A549 (cell line): ENCODE measurements at regions not wholly inside any gene's neighbourhood (a gene's known extent, or its start where the extent isn't known, plus 50 kb on each side); places are given as distances from the start of the nearest gene placed in this dataset.

Experiments used
- ATAC-seq, 2 experiments: fragments of 200-7000 bp in 1 of 2; fragments of >200 bp in 1 of 2; cut with Nextera tagmentation in 1 of 2; cut with Tn5 transposase in 1 of 2; 3 replicates each; pipeline versions ENCODE4 v1.8.0 to v1.9.1; 2018 to 2020; ENCODE audit warnings: mild to moderate bottlenecking in 1 of 2, moderate library complexity in 1 of 2
- CTCF ChIA-PET: fragments of 300-600 bp; sonication (Branson Sonifier 250); formaldehyde crosslinking; extraction: SDS; loops from one replicate; lab custom pipeline; 2021; ENCODE audit warnings: antibody characterized with exemption, inconsistent platforms; lab: Yijun Ruan, JAX
- POLR2A ChIA-PET: fragments of 350-600 bp; formaldehyde crosslinking; extraction: SDS; loops from one replicate; lab custom pipeline; 2021; ENCODE audit warnings: antibody characterized with exemption, inconsistent platforms; lab: Yijun Ruan, JAX
- DNase-seq, 2 experiments: peaks; one replicate each; pipeline versions ENCODE4 v3.0.0 to v3.0.0-alpha.2; 2011 to 2016; ENCODE audit warnings: low read depth in 1 of 2, low spot score in 1 of 2
- FAIRE-seq: peaks from 2 replicates; lab custom pipeline; 2011; peaks lifted over from hg19 to GRCh38; lab: Jason Lieb, UNC
- H3K27ac ChIP-seq, 2 experiments: fragments of >200 bp; sonication (Bioruptor Twin); formaldehyde crosslinking; 3 replicates each; pipeline ENCODE4 v1.5.1; 2016 to 2017
- H3K4me1 ChIP-seq: fragments of >200 bp; sonication (Bioruptor Twin); formaldehyde crosslinking; 3 replicates; pipeline ENCODE4 v1.6.1; 2016
- H3K4me2 ChIP-seq: fragments of >200 bp; sonication (Bioruptor Twin); formaldehyde crosslinking; 3 replicates; pipeline ENCODE4 v1.6.1; 2016
- H3K4me3 ChIP-seq: fragments of >200 bp; sonication (Bioruptor Twin); formaldehyde crosslinking; 3 replicates; pipeline ENCODE4 v1.5.1; 2016
- H3K9me3 ChIP-seq: fragments of >200 bp; sonication (Bioruptor Twin); formaldehyde crosslinking; 3 replicates; pipeline ENCODE4 v1.6.1; 2016
- CBX8 ChIP-seq: fragments of 200-600 bp; sonication (generic); IDR thresholded peaks from 2 replicates; pipeline ENCODE4 v1.6.1; 2016
- EHF ChIP-seq: fragments of 250-450 bp; sonication (Bioruptor Pico); IDR thresholded peaks from 2 replicates; pipeline ENCODE4 v1.5.0; 2020; ENCODE audit warnings: mild to moderate bottlenecking
- ELK1 ChIP-seq: fragments of 150-350 bp; IDR thresholded peaks from 2 replicates; pipeline ENCODE4 v1.6.1; 2014; ENCODE audit warnings: low read depth, mild to moderate bottlenecking, low read length
- ESRRA ChIP-seq: fragments of 150-350 bp; IDR thresholded peaks from 2 replicates; pipeline ENCODE4 v1.6.1; 2014; ENCODE audit warnings: mild to moderate bottlenecking, low read length, borderline replicate concordance
- FOSB ChIP-seq: fragments of 250-450 bp; sonication (Bioruptor Pico); IDR thresholded peaks from 2 replicates; pipeline ENCODE4 v1.5.0; 2020; ENCODE audit warnings: mild to moderate bottlenecking, moderate library complexity
- HOXA7 ChIP-seq: fragments of 250-450 bp; sonication (Bioruptor Pico); IDR thresholded peaks from 2 replicates; pipeline ENCODE4 v1.5.0; 2020; ENCODE audit warnings: mild to moderate bottlenecking, moderate library complexity
- HOXB13 ChIP-seq: fragments of 250-450 bp; sonication (Bioruptor Pico); IDR thresholded peaks from 2 replicates; pipeline ENCODE4 v1.5.0; 2020; ENCODE audit warnings: low read depth, mild to moderate bottlenecking, moderate library complexity
- JUN ChIP-seq, 2 experiments: fragments of >200 bp; sonication (Bioruptor Twin); formaldehyde crosslinking; IDR thresholded peaks; 2 replicates in 1 of 2; 3 replicates in 1 of 2; pipeline ENCODE4 v1.6.1; 2016 to 2017
- JUNB ChIP-seq: fragments of >200 bp; sonication (Bioruptor Twin); formaldehyde crosslinking; IDR thresholded peaks from 2 replicates; pipeline ENCODE4 v1.6.1; 2016
- MAZ ChIP-seq: fragments of 150-350 bp; IDR thresholded peaks from 2 replicates; pipeline ENCODE4 v1.6.1; 2014; ENCODE audit warnings: antibody characterized with exemption, low read depth, low read length, borderline replicate concordance
- MYC ChIP-seq: IDR thresholded peaks from 2 replicates; pipeline ENCODE4 v1.6.1; 2012; ENCODE audit warnings: mild to moderate bottlenecking, inconsistent platforms, low read length, improper control_type of control experiment, borderline replicate concordance
- NFE2L2 ChIP-seq: fragments of 150-350 bp; conservative IDR thresholded peaks from 2 replicates; pipeline ENCODE4 v1.6.1; 2014; ENCODE audit warnings: low read length
- NR3C1 ChIP-seq: fragments of >200 bp; sonication (Bioruptor Twin); formaldehyde crosslinking; IDR thresholded peaks from 3 replicates; pipeline ENCODE4 v1.6.1; 2017
- RAD21 ChIP-seq, 2 experiments: fragments of >200 bp in 1 of 2; sonication (Bioruptor Twin) in 1 of 2; formaldehyde crosslinking in 1 of 2; IDR thresholded peaks in 1 of 2; conservative IDR thresholded peaks in 1 of 2; 2 replicates in 1 of 2; 3 replicates in 1 of 2; pipeline ENCODE4 v1.6.1; 2012 to 2018; ENCODE audit warnings: inconsistent platforms in 1 of 2
- RARB ChIP-seq: fragments of 250-450 bp; sonication (Bioruptor Pico); IDR thresholded peaks from 2 replicates; pipeline ENCODE4 v1.8.0; 2021; ENCODE audit warnings: mild to moderate bottlenecking, moderate library complexity
- RFX5 ChIP-seq: fragments of 450-650 bp; IDR thresholded peaks from 2 replicates; pipeline ENCODE4 v1.7.1; 2014; ENCODE audit warnings: antibody characterized with exemption, mild to moderate bottlenecking, moderate library complexity
- TFCP2L1 ChIP-seq: fragments of 250-450 bp; sonication (Bioruptor Pico); IDR thresholded peaks from 2 replicates; pipeline ENCODE4 v1.5.0; 2021; ENCODE audit warnings: mild to moderate bottlenecking
- ZC3H11A ChIP-seq: fragments of 450-650 bp; IDR thresholded peaks from 2 replicates; pipeline ENCODE4 v1.6.1; 2014; ENCODE audit warnings: antibody characterized with exemption, mild to moderate bottlenecking
- ZNF302 ChIP-seq: fragments of 250-450 bp; sonication (Bioruptor Pico); IDR thresholded peaks from 2 replicates; pipeline ENCODE4 v1.9.0; 2021; ENCODE audit warnings: inconsistent platforms, mild to moderate bottlenecking, moderate library complexity
- ZSCAN20 ChIP-seq: fragments of 250-450 bp; sonication (Bioruptor Pico); IDR thresholded peaks from 2 replicates; pipeline ENCODE4 v1.8.0; 2022; ENCODE audit warnings: mild to moderate bottlenecking, moderate library complexity
- WGBS: methylation state at CpG from one replicate; pipeline ENCODE4 v1.1.6; 2017; ENCODE audit errors: missing lambda C conversion rate; 5-methylcytosine and 5-hydroxymethylcytosine counted together
- TF ChIP-seq, protein P1 (sequence below): fragments of 250-450 bp; sonication (Bioruptor Pico); IDR thresholded peaks from 2 replicates; pipeline ENCODE4 v1.5.0; 2020; ENCODE audit warnings: low read depth, mild to moderate bottlenecking, moderate library complexity

DNA sequence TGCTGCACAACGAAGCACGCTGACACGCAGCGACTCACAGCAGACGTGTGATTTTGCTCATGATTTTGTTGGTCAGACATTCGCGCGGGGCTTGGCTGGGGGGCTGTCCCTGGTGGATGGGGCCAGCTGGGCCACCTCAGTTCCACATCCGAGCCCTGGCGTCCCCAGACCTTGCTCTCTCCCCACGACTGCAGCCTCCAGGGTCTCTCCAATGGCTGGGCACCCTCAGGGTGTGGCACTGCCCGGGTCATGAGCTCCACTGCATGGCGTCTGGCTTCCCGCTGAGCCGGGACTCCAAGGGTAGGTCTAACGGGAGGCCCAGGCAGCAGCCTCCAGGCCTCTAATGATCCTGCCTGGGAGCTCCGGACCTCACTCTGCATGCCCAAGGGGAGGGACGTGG is 173.0 kb upstream of the AJAP1 start:
- H3K9me3 ChIP-seq: peaks cover 11% of the 10 kb centered on the region; the same call in 2 of the 3 replicates
- POLR2A ChIA-PET: no interaction called here
- H3K4me1 ChIP-seq: no peaks in the 10 kb centered on the region
- H3K4me2 ChIP-seq: no peak overlapping the region
- 62% methylated on average over 9 of the region's 18 CpGs for WGBS
- TF ChIP-seq HOXB13 (CRISPR knock-in tag): no peak
- TF ChIP-seq ESRRA: no peak
- TF ChIP-seq CBX8: no peak
- TF ChIP-seq RAD21 (conservative IDR thresholded peaks at IDR 0.05 in 1 of 2, IDR thresholded peaks at IDR 0.05 in 1 of 2): no peak
- no peak for TF ChIP-seq JUNB
- no peak for TF ChIP-seq RFX5
- TF ChIP-seq RARB (CRISPR knock-in tag): no peak
- TF ChIP-seq JUN (IDR thresholded peaks at IDR 0.05): no peak
- no peak for TF ChIP-seq ZC3H11A
- ATAC-seq (no peak), FAIRE-seq (no peak), DNase-seq (no peak)
- H3K27ac ChIP-seq: no peak overlapping the region
- CTCF ChIA-PET: no interaction called here
- H3K4me3 ChIP-seq: no peak overlapping the region

- DNase-seq: no peak
- WGBS: 51% methylated on average over 4 of the region's 21 CpGs
- Histone ChIP-seq H3K9me3 (peaks cover 2% of the 10 kb centered on the region; the same call in 1 of the 3 replicates), H3K4me3 (no peak overlapping the region), H3K4me2 (no peak overlapping the region), H3K4me1 (no peaks in the 10 kb centered on the region), H3K27ac (no peak overlapping the region)
- CTCF ChIA-PET: no interaction called here
- ATAC-seq: no peak
- TF ChIP-seq, protein P1, sequence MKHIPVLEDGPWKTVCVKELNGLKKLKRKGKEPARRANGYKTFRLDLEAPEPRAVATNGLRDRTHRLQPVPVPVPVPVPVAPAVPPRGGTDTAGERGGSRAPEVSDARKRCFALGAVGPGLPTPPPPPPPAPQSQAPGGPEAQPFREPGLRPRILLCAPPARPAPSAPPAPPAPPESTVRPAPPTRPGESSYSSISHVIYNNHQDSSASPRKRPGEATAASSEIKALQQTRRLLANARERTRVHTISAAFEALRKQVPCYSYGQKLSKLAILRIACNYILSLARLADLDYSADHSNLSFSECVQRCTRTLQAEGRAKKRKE (CRISPR knock-in tag): no peak
- TF ChIP-seq ZNF302 (CRISPR knock-in tag): no peak
- TF ChIP-seq RARB (CRISPR knock-in tag): no peak
- TF ChIP-seq MAZ: no peak
- TF ChIP-seq HOXA7 (CRISPR knock-in tag): no peak
- TF ChIP-seq RFX5: no peak
- TF ChIP-seq FOSB (CRISPR knock-in tag): no peak
- no peak for TF ChIP-seq ZSCAN20
- TF ChIP-seq NR3C1: no peak
- POLR2A ChIA-PET: no interaction called here
- no peak for FAIRE-seq
These were observed 171.9 kb upstream of the AJAP1 start for GRCh38 chr1:4482526-4482925.

DNA sequence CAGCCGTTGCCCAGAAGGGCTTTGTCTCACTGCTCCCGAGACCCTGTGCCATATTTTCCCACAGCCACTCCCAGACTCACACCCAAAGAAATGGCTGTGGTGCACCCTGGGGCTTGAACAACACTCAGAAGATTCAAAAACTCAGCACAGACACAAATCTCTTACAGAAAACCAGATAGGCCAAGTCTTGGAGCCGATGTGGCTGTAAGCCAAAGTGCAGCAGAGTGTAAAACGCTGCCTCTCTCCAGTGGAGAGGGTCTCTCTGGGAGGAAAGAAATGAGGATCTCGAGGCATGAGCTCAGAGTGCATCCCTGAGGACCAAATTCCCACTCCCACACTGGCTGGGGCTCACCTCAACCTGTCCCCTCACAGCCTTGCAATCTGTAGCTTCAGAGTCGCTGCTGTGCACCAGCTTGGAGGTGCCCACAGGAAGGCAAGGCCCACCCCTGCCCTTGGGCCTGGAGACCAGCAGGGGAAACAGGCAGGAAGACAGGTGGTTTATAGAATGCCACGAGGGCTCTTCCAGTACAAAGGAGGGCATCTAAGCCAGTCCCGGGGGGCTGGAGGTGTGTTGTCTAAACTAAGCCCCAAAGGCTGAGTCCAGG is 171.3 kb upstream of the AJAP1 start:
- Histone ChIP-seq H3K4me1 (no peaks in the 10 kb centered on the region), H3K4me3 (no peak overlapping the region), H3K27ac (no peak overlapping the region), H3K9me3 (no peaks in the 10 kb centered on the region), H3K4me2 (no peak overlapping the region)
- no peak for DNase-seq
- no peak for TF ChIP-seq MAZ
- no peak for TF ChIP-seq RARB (CRISPR knock-in tag)
- no peak for TF ChIP-seq NR3C1
- no peak for TF ChIP-seq EHF (CRISPR knock-in tag)
- TF ChIP-seq ELK1: no peak
- no peak for TF ChIP-seq TFCP2L1 (CRISPR knock-in tag)
- TF ChIP-seq MYC: no peak
- TF ChIP-seq ZC3H11A: no peak
- no peak for TF ChIP-seq NFE2L2
- no peak for TF ChIP-seq JUN (IDR thresholded peaks at IDR 0.05)
- ChIA-PET CTCF (no interaction called here), POLR2A (no interaction called here)
- WGBS: 12% methylated on average over 6 of the region's 8 CpGs
- ATAC-seq: no peak
- FAIRE-seq: no peak
